Sigmoid colon (tissue), 3 donors: ENCODE measurements at regions not wholly inside any gene's neighbourhood (a gene's known extent, or its start where the extent isn't known, plus 50 kb on each side); places are given as distances from the start of the nearest gene placed in this dataset.

ENCODE experiments used
- POLR2A ChIP-seq, 2 donors: fragments of 450-650 bp; IDR thresholded peaks; one replicate each; pipeline ENCODE4 v1.6.1; 2016; ENCODE audit warnings: antibody characterized with exemption in 2 of 2, mild to moderate bottlenecking in 2 of 2, moderate library complexity in 2 of 2
- TF ChIP-seq, protein P1 (sequence below), 4 experiments: fragments of 450-650 bp in 3 of 4; fragments of 200-600 bp in 1 of 4; IDR thresholded peaks; one replicate each; pipeline ENCODE4 v1.5.1; 2016 to 2019; ENCODE audit warnings: antibody characterized with exemption in 4 of 4, mild to moderate bottlenecking in 3 of 4, moderate library complexity in 2 of 4

DNA sequence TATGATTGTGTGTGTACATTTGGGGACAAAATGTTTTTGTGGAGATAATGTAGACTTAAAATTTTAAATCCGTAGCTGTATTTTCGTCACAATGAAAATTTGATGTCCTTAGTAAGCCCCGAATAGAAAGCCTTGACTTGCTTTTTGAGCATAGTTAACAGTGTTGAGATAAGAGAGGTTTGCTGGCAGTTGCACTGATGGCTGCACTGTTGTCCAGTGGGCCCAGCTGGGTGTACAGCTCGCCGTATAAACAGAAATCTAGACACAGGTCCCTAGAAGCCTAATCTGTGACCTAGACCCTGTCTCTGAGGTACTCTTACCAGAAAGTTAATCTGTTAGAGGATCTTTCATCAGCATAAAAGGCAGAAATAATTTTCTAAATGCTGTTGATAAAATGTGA lies 271.3 kb upstream of the DMRT1 start:
- TF ChIP-seq, protein P1, sequence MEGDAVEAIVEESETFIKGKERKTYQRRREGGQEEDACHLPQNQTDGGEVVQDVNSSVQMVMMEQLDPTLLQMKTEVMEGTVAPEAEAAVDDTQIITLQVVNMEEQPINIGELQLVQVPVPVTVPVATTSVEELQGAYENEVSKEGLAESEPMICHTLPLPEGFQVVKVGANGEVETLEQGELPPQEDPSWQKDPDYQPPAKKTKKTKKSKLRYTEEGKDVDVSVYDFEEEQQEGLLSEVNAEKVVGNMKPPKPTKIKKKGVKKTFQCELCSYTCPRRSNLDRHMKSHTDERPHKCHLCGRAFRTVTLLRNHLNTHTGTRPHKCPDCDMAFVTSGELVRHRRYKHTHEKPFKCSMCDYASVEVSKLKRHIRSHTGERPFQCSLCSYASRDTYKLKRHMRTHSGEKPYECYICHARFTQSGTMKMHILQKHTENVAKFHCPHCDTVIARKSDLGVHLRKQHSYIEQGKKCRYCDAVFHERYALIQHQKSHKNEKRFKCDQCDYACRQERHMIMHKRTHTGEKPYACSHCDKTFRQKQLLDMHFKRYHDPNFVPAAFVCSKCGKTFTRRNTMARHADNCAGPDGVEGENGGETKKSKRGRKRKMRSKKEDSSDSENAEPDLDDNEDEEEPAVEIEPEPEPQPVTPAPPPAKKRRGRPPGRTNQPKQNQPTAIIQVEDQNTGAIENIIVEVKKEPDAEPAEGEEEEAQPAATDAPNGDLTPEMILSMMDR (IDR thresholded peaks at IDR 0.05) = no peak
- no peak for TF ChIP-seq POLR2A (IDR thresholded peaks at IDR 0.05)
